ENCODE measurements at regions not wholly inside any gene's neighbourhood (a gene's known extent, or its start where the extent isn't known, plus 50 kb on each side); places are given as distances from the start of the nearest gene placed in this dataset.

DNA sequence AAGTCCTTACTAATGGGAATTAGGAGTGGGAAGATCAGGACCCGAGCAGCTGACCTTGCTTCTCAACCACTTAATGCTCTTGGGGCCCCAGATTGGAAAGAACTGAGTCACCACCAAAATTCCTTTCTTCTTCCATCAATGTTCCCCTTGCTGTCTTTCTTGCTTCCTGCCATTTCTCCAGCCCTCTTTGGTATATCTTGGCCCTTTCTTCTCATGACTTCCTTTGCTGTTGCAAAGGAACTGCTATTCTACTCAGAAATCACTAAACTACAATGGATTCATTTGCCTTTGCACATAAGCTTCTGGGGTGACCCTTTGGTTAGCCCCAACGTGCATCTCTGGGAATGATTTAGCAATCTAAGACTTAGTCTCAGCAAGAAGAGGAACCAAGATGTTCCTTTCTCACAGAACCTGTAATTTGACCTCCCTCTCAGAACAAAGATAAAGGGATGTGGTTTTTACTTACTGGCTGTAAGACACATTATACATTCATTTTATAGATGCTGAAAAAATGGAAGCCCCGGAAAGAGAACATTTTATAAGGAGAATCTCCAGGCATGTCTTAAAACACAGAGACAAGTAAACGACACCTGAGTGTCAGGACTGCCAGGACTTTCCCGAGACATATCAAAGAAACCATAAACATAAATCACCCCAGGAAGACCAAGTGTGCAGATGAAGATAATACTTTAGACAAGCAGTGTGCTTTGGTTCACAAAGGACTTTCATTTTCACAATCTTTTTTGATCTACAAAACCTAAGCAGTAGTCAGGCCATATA lies 99.0 kb upstream of the TNFAIP3 start (continued):
- TF ChIP-seq GATAD2B (conservative IDR thresholded peaks at IDR 0.05; ENCODE audit: low read depth) (no peak), SPI1 (IDR thresholded peaks at IDR 0.05; ENCODE audit: borderline replicate concordance, insufficient read depth, low read depth, low read length) (peak; percentile 9; the same call in 1 of the 2 replicates), RCOR1 (conservative IDR thresholded peaks at IDR 0.05; ENCODE audit: low read depth, low read length) (no peak), YBX1 (IDR thresholded peaks at IDR 0.05) (no peak), MTA2 (IDR thresholded peaks at IDR 0.05; ENCODE audit: low read depth) (peak; percentile 69), IRF4 (IDR thresholded peaks at IDR 0.05; ENCODE audit: low read depth, low read length) (peak; percentile 7; the same call in 1 of the 2 replicates), TBL1XR1 (IDR thresholded peaks at IDR 0.05; ENCODE audit: low read depth, low read length) (0 out of 2 replicates have a peak, but pooled peaks have one; percentile 55), PAX8 (IDR thresholded peaks at IDR 0.05) (no peak), NFIC (IDR thresholded peaks at IDR 0.05; ENCODE audit: low read depth, low read length) (peak; percentile 83), SMAD1 (IDR thresholded peaks at IDR 0.05; ENCODE audit: low read depth, partially characterized antibody) (no peak), CBX5 (IDR thresholded peaks at IDR 0.05; ENCODE audit: low read depth) (no peak), BRCA1 (IDR thresholded peaks at IDR 0.05; ENCODE audit: low read depth, low read length) (no peak), RUNX3 (IDR thresholded peaks at IDR 0.05; ENCODE audit: low read length) (peak; percentile 86)
- TF ChIP-seq, protein P1, sequence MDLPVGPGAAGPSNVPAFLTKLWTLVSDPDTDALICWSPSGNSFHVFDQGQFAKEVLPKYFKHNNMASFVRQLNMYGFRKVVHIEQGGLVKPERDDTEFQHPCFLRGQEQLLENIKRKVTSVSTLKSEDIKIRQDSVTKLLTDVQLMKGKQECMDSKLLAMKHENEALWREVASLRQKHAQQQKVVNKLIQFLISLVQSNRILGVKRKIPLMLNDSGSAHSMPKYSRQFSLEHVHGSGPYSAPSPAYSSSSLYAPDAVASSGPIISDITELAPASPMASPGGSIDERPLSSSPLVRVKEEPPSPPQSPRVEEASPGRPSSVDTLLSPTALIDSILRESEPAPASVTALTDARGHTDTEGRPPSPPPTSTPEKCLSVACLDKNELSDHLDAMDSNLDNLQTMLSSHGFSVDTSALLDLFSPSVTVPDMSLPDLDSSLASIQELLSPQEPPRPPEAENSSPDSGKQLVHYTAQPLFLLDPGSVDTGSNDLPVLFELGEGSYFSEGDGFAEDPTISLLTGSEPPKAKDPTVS (IDR thresholded peaks at IDR 0.05; ENCODE audit: low read depth, low read length): no peak
- TF ChIP-seq, protein P2, sequence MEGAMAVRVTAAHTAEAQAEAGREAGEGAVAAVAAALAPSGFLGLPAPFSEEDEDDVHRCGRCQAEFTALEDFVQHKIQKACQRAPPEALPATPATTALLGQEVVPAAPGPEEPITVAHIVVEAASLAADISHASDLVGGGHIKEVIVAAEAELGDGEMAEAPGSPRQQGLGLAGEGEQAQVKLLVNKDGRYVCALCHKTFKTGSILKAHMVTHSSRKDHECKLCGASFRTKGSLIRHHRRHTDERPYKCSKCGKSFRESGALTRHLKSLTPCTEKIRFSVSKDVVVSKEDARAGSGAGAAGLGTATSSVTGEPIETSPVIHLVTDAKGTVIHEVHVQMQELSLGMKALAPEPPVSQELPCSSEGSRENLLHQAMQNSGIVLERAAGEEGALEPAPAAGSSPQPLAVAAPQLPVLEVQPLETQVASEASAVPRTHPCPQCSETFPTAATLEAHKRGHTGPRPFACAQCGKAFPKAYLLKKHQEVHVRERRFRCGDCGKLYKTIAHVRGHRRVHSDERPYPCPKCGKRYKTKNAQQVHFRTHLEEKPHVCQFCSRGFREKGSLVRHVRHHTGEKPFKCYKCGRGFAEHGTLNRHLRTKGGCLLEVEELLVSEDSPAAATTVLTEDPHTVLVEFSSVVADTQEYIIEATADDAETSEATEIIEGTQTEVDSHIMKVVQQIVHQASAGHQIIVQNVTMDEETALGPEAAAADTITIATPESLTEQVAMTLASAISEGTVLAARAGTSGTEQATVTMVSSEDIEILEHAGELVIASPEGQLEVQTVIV (IDR thresholded peaks at IDR 0.05; ENCODE audit: borderline replicate concordance, partially characterized antibody): no peak
- TF ChIP-seq, protein P3, sequence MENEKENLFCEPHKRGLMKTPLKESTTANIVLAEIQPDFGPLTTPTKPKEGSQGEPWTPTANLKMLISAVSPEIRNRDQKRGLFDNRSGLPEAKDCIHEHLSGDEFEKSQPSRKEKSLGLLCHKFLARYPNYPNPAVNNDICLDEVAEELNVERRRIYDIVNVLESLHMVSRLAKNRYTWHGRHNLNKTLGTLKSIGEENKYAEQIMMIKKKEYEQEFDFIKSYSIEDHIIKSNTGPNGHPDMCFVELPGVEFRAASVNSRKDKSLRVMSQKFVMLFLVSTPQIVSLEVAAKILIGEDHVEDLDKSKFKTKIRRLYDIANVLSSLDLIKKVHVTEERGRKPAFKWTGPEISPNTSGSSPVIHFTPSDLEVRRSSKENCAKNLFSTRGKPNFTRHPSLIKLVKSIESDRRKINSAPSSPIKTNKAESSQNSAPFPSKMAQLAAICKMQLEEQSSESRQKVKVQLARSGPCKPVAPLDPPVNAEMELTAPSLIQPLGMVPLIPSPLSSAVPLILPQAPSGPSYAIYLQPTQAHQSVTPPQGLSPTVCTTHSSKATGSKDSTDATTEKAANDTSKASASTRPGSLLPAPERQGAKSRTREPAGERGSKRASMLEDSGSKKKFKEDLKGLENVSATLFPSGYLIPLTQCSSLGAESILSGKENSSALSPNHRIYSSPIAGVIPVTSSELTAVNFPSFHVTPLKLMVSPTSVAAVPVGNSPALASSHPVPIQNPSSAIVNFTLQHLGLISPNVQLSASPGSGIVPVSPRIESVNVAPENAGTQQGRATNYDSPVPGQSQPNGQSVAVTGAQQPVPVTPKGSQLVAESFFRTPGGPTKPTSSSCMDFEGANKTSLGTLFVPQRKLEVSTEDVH (IDR thresholded peaks at IDR 0.05; ENCODE audit: low read depth, partially characterized antibody): no peak
- TF ChIP-seq, protein P4, sequence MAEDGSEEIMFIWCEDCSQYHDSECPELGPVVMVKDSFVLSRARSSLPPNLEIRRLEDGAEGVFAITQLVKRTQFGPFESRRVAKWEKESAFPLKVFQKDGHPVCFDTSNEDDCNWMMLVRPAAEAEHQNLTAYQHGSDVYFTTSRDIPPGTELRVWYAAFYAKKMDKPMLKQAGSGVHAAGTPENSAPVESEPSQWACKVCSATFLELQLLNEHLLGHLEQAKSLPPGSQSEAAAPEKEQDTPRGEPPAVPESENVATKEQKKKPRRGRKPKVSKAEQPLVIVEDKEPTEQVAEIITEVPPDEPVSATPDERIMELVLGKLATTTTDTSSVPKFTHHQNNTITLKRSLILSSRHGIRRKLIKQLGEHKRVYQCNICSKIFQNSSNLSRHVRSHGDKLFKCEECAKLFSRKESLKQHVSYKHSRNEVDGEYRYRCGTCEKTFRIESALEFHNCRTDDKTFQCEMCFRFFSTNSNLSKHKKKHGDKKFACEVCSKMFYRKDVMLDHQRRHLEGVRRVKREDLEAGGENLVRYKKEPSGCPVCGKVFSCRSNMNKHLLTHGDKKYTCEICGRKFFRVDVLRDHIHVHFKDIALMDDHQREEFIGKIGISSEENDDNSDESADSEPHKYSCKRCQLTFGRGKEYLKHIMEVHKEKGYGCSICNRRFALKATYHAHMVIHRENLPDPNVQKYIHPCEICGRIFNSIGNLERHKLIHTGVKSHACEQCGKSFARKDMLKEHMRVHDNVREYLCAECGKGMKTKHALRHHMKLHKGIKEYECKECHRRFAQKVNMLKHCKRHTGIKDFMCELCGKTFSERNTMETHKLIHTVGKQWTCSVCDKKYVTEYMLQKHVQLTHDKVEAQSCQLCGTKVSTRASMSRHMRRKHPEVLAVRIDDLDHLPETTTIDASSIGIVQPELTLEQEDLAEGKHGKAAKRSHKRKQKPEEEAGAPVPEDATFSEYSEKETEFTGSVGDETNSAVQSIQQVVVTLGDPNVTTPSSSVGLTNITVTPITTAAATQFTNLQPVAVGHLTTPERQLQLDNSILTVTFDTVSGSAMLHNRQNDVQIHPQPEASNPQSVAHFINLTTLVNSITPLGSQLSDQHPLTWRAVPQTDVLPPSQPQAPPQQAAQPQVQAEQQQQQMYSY (CRISPR knock-in tag; IDR thresholded peaks at IDR 0.05): no peak
